Activated gamma-delta T cell treated with Interleukin-2 at 50 U/mL for 16 hours (primary cell): ENCODE measurements at regions not wholly inside any gene's neighbourhood (a gene's known extent, or its start where the extent isn't known, plus 50 kb on each side); places are given as distances from the start of the nearest gene placed in this dataset.
"Not testable (repeated sequence)": the region's sequence is repeated elsewhere in the genome, so short reads cannot be mapped to it uniquely, and the experiment has no call there.

Experiments used
- DNase-seq: peaks from one replicate; pipeline ENCODE4 v3.0.0-alpha.2; 2020

DNA sequence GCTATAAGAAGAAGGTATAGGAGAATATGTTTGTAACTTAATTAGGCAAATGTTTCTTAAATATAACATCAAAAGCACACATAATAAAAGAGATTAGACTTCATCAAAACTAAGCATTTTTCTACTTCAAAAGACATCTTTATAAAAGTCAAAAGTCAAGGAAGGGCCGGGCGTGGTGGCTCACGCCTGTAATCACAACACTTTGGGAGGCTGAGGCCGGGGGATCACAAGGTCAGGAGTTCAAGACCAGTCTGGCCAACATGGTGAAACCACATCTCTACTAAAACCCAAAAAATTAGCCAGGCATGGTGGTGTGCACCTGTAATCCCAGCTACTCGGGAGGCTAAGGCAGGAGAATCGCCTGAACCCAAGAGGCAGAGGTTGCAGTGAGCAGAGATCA, 951.0 kb upstream of the C9orf72 start:
- not testable (repeated sequence) for DNase-seq

DNA sequence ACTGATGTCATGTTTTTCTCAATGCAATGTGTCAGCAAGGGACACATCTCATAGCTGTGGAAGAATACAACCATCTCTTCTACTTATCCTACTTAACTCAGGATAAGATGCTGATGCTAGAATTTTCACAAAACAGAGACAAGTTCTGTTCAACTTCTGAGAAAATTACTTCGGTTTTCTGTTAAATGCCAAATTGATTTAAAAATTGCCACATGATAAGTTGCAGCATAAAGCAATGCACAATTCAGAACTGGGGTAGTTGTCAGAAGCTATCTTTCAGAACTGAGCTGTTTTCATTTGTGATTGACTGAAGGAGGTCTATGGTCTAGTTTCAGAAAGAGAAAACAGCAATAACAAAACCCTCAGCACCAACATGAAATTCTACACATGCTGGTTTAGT, 954.8 kb upstream of the C9orf72 start:
- DNase-seq = no peak

DNA sequence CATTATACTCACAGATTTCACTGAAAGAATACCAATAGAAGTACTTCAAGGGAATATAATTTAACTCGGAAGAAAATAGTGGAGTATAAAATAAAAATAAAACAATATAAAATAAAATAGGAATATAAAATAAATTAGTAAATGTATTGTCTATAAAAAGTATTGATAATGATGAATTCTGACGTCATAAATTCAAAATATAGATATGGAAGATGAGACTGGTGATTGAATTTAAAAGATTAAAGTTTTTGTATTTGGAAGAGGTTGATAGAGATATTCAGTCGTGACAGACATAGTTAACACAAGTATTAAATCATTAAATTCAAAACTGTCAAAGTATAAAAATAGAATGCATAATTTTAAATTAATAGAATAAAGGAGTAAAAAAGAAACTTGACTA, 964.9 kb upstream of the C9orf72 start:
- DNase-seq = no peak

DNA sequence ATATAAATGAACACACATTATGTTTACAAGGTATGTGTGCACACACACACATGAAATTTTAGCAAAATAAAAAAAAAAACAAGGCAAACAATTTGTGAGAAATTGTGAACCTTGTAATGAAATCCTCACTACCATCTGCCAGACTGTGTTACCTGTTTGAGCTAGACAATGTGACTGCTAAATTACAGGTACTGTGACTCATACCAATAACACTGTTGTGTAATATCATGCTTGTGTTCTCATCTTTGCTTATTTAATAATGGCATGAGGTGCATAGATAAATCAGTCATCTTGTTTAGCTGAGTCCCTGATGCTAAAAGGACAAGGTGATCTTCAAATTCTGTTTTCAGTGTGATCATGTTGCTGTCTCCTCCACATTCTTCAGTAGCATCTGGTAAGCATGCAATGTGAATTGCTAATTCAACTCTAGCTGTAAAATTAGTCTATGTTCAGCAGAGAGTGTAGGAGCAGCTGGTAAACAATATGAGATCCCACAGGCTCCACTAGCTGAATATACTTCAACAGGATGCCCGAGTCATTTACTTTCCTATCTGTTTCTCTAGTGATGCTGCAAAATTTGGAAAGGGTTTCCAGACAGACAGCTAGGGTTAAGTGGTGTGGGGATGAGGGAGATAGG, 966.3 kb upstream of the C9orf72 start:
- DNase-seq = no peak

DNA sequence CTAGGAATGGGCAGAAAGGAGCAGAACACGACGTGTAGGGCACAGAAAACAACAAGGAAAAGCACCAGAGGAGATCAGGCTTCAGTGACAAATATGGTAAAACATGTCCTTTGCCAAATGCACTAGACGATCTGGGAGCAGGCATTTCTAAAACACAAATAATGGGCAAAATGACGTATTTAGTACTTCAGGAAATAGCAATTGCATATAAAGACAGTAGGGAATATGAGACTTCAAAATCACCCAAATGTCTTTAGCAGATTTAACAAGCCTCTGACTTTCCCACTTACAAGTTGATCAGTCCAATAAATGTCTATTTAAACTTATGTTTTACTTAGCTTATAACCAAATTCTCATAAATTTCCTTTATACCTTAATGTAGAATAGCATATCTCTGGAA, 969.6 kb upstream of the C9orf72 start:
- no peak for DNase-seq

DNA sequence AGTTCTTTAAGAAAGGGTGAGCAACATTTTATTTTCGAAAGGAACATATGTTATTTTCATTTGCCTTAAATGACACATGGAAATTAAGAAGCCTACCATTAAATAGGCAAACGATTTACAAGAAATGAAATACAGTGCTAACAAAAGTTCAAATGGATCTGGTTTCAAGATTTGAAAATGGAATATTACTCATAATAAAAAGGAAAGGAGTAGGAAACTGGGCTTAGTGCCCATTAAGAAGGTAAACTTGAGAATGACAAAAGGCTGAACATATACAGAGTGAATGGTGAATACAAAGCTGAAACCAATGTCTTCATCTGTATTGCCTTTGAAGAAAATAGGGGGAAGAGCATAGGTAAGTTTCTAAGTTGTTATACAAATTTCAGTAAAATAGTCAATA, 974.2 kb upstream of the C9orf72 start:
- no peak for DNase-seq

DNA sequence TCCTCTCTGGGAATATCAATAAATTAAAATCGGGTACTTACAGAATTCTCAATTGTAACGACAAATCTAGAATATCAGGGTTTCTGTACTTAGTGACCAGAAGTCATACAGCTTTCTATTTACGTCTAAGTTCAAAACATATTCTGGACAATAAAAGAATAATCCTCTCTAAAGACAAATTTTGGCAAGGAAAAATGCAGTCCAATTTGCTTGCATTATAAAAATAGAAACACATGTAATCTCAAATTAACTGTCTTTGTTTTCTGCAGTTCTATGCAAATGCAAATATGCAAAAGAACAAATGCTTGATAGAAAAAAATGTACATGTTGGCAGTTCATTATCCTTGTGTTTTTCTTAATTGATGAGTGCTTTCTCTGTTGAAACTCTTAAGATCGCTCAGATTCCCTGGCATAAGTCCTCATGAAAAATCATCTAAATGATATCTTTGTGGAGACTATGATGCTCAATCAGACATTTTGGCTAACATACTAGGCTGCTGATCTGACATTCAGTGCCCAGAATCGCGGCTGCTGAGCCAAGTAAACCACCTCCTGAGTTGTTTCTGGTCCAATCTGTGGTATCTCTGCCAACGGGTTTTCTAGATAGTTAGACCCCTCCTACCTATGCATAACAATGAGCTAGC, 990.1 kb upstream of the C9orf72 start:
- no peak for DNase-seq

DNA sequence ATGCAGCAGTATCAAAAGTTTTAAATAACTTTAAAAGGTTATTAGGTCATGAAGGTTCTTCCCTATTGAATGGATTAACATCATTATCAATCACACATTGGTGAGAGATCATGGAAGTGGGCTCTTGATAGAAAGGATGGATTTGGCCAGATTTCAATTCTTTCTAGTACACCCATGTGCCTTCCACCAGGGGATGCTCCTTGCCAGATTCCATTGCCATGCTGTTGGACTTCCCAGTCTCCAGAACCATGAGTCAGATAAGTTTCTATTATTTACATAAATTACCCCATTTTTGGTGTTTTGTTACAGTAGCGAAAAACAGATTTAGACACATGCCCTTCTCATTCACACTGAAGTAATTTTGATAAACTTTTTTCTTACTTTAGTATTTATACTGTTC, 1010.6 kb upstream of the C9orf72 start:
- DNase-seq = no peak

DNA sequence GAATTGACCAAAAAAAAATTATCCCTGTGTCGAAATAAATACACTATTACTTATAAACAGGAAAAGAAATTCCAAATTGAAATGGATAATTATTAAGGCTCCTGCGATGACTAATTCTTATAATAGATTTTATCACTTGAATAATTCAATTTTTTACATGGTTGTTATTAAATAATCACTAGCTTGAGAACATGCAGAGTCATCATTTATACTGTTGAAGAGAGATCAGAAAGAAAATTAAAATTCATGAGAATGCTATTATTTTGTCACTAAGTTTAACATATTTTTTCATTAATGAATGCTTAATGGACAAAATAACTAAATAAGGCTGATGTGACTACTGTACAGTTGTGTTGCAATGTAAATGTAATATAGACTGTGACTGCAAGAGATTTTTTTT, 1011.3 kb upstream of the C9orf72 start:
- DNase-seq = no peak

DNA sequence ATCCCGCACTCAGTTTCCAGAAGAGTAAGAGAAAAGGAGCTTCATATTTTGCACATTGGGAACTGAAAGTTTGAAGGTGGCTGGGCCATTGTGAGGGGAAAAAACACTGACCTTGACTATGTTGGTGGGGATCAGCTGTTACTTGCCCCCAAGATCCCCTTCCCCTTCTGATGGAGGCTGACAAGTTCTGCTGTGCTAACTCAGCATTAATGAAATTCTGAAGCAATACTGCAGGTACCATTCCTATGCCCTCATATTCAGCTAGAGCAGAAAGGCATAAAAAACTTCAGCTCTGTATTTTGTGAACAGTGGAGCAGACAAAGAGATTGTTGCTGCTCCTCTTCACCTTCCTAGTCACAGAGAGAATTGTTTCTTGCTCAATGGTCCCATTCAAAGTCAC, 1013.8 kb upstream of the C9orf72 start:
- DNase-seq = no peak

DNA sequence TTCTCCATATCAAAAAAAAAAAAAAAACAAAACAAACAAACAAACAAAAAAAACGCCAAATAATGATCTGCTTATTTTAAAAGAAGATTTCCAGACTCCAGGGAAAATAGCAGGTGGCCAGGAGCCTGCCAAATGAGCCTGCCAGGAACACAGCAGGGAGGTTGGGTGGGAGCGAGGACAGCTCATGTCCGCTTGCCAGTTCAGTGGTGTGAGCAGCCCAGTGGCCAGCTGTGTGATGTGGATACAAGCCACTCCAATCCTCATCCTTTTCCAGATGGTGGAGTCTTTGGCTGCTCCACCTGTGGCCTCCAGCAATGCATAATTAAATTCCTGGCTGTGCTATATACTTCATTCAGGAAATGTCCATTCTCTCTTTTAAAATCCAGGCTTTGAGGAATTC, 1025.1 kb upstream of the C9orf72 start:
- no peak for DNase-seq

DNA sequence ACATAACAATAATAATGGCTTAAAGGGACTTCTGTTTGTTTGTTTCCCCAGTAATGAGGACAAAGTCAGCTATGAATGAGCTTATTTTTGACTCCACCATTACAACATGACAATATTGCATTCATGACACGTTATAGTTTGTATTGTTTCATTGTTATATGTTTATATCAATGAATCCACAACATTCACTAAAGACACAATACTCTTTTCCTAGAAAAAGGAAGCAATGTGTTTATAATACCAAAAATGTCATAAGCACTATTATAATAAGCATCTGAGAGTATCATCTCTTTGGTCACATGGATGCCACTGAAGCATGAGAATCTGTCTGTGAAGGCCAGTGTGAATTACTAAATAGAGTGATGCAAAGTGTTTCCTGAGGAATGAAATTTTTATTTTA, 1026.9 kb upstream of the C9orf72 start:
- no peak for DNase-seq

DNA sequence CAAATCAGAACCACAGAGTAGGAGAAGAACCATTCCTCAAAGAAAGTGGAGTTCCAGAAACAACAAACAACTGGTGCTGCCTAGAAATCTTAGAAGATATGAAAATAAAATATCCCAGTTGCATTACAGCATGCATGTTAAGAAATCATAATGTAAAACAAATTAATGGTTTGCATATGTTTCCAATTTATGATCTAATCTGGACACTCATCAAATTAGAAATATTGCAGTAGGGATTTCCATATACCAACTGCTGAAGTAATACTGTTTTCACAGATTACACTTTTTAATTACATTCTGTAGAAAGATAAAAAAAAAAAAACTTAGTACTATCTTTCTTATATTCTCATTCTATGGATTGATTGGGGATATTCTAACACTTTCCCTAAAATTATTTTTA, 1034.6 kb upstream of the C9orf72 start:
- no peak for DNase-seq

DNA sequence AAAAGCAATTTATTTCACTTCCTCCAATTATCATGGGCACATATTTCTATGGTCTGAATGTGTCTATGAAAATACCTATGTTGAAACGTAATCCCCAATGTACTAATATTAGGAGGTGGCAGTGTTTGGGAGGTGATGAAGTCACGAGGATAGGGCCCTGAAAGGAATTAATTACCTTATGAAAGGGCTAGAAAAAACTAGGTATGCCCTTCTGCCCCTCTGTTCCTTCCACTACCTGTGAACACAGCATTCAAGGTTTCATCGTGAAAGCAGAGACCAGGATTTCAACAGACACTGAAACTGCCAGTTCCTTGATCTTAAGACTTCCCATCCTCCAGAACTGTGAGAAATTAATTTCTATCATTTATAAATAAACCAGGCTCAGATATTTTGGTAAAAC, 1037.1 kb upstream of the C9orf72 start:
- no peak for DNase-seq

DNA sequence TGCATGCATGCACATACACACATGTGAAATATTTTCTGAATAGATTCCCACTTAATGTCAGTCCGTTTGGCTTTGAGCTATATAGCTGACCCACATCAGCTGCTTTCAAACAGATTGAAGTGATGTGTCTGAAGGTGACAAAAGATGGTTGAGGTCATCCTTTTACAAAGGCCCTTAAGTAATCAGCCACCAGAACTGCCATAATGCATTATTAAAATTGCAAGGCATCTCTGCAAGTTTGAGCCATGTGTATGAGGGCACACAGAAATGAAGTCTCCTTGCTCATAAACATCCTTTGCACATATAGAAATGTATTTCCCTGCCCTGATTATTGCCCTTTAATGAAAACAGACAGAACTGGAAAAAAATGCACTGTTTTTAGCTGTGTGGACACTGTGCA, 1043.0 kb upstream of the C9orf72 start:
- no peak for DNase-seq

DNA sequence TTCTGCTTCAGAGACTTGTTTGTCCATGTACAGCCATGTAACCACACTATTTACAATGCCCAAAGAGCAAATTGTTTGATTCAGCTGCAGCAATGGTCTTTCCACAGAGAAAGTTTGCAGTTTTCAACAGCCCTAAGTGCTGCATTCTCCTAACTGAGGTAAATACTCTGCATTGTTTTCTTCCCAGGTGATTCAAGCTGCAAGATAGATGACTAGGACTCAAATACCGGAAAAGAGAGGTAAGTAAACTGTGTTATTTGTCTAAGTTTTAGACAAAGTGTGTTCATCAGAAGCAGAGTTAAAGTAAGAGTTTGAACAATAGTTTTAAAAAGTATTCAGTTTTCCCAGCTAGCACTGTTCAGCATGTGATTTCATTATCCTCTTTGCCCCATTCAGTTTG, 1046.7 kb upstream of the C9orf72 start:
- no peak for DNase-seq

DNA sequence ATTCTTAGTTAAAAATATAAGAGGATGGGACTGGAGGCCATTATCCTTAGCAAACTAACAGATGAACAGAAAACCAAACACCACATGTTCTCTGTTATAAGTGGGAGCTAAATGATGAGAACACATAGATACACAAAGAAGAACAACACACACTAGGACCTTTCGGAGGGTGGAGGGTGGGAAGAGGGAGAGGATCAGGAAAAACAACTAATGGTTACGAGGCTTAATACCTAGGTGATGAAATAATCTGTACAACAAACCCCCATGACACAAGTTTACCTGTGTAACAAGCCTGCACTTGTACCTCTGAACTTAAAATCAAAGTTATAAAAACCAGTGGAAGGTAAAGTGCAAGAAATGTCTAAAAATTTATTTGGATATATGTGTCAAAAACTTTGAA, 1047.4 kb upstream of the C9orf72 start:
- DNase-seq = no peak

DNA sequence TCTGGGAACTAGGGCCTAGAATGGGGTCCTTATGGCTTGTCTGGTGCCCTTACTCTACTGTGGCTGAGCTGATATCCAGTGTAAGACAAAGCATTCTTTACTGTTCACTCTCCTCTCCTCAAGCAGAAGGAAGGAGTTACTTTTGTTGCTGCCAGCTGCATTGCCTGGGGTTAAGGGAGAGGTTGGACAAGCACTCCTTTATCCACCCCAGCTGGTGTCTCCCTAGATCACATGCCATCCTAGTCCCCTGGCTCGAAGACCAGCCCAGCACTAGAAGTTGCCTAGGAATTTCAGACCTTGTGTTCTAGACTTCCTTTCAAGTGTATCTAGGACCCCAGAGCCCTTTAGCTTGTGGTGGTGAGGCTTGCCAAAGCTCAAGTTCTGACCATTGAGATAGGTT, 1051.5 kb upstream of the C9orf72 start:
- no peak for DNase-seq

DNA sequence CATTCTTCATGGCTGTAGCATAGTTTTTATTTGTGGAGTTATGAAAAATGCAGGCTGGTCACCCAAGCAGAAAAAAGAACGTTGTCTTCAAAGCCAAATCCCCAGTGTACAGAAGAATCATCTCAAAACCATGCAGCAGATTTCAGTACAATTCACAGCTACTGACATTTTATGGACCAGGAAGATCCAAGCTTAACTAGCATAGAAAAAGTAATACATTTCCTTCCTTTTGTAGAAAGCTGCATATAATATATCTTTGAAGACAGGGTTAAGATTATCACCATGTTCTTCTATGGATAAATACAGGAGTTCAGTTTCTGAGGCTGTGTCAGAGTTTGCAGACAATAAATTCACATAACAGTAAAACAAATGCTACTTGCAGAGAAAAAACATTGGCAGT, 1054.8 kb upstream of the C9orf72 start:
- no peak for DNase-seq

DNA sequence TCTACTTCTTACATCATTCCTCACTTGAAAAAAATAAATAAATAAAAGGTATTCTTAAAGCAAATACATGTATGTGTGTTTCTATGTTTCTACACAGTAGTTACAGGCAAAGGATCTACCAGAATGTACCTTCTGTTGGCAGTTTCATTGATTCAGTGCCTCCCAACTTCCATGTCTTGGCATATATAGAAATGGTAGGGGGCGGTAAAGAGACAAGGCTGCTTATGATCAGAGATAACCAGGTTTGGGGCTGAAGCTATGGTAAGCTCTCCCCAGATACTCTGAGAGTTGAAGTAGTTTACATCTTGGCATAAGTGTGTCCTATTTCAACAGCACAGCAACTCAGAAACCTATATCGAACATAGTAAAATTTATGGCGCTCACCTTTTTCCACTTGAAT, 1075.4 kb upstream of the C9orf72 start:
- no peak for DNase-seq

DNA sequence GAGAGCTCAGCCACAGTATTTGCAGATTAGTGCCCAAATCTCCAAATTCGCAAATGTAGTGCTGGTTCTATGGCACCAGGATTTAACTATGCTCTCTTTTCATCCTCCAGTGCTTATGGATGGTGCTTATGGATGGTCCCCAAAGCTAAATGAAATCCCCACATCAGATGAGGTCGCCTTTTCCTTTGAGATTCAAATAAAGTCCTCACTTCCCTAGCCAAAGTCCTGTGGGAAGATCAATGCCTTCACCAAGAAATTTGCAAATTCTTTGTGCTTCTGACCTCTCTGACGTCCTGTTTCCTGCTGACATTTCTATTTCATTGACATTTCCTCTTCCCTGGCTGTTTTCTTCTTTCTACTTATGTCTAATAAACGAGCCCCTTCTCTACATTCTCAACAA, 1077.0 kb upstream of the C9orf72 start:
- no peak for DNase-seq

DNA sequence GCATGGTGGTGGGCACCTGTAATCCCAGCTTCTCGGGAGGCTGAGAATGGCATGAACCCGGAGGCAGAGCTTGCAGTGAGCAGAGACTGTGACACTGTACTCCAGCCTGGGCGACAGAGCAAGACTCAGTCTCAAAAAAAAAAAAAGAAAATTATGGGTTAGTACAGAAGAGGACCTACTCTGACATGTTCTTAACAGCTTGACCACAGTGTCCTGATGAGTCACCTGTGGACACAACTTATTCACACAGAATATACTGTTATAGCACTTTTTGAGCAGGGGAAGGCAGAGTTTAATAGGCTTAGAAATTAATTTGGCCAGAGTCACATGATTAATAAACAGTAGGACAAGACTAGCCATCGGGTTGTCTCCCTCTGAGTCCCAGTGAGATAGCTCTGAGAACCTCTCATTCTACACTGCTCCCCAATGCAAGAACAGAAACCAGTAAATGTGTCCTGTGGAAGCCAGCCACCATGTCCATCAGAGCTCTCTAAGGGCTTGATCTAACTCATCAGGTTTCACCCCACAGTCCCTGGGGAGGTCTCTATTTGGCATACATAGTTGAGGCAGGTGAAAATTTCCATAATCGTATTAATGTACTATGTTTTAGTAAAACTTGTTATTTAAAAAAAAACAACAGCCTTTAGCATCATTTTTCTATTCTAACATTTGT, 1077.9 kb upstream of the C9orf72 start:
- DNase-seq = no peak

DNA sequence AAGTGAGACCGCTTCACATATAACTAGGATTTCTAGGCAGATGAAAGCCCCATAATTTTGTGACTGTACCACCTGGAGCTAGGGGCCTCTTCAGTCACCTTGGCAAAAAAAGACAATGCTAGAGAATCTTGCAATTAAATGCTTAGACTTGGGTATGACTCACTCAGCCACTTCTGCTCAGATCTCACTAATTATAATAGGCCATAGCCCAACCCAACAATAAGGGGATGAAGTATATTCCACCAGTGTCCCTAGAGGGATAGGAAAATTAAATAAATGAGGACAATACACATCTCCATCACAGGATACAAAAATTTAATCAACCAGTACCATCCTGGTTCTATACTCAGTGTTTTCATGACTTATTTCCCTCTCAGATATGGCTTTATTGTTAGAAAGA, 1079.9 kb upstream of the C9orf72 start:
- no peak for DNase-seq

DNA sequence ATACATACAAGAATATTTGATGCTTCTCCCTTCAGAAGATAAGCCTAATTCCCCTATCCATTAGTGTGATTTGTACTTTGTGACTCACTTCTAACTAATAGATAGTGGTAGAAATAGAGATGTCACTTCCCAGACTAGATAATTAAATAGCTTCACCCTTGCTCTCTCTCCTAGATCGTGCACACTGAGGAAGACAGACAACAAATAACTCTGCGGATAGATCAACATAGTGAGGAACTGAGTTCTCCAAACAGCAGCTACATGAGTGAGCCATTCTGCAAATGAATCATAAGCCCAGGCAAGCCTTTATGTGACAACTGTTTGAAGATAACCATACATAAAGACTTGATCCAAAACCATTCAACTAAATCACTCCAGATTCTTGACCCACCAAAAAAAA, 1083.4 kb upstream of the C9orf72 start:
- no peak for DNase-seq

DNA sequence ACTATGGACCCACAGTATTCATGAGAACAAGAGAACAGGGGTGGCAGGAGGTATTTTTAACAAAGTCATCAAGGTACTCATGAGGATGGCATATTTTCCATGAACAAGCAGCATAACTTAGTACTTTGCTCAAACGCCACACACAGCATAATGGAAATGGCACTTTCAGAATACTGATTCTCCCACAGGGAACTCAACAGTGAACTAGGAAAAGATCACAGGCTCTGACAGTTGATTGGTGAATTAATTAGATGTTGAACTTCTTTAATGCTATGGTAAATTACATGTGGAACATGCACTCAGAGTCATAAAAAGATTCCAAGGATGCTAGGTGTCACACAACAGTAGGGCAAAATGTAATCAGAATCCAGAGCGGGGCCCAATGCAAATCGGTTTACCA, 1088.6 kb upstream of the C9orf72 start:
- DNase-seq = no peak
